Lung (tissue), 11 donors: ENCODE measurements at regions not wholly inside any gene's neighbourhood (a gene's known extent, or its start where the extent isn't known, plus 50 kb on each side); places are given as distances from the start of the nearest gene placed in this dataset.

Experiments used
- ATAC-seq: fragments of 200-7000 bp; cut with Tn5 transposase; one replicate; pipeline ENCODE4 v1.9.1; 2020; ENCODE audit warnings: moderate number of reproducible peaks; ENCODE audit not compliant: insufficient read depth, low FRiP score
- DNase-seq, 3 donors: peaks; one replicate each; pipeline ENCODE4 v3.0.0-alpha.2; 2013 to 2017
- H3K27ac ChIP-seq, 2 donors: one replicate each; pipeline ENCODE4 v1.5.1; 2013; ENCODE audit warnings: mild to moderate bottlenecking in 2 of 2, moderate library complexity in 2 of 2, control low read depth in 1 of 2, inconsistent platforms in 1 of 2, low read depth in 1 of 2, low read length in 1 of 2
- H3K27me3 ChIP-seq, 3 donors: one replicate each; pipeline ENCODE4 v1.5.1; 2013; ENCODE audit warnings: low read length in 2 of 3; ENCODE audit not compliant: control insufficient read depth in 3 of 3, insufficient read depth in 3 of 3
- H3K36me3 ChIP-seq, 4 donors: one replicate each; pipeline ENCODE4 v1.5.1; 2013; ENCODE audit warnings: low read length in 4 of 4, mild to moderate bottlenecking in 1 of 4, moderate library complexity in 1 of 4; ENCODE audit not compliant: control insufficient read depth in 4 of 4, insufficient read depth in 4 of 4
- H3K4me1 ChIP-seq, 5 donors: one replicate each; pipeline ENCODE4 v1.5.1; 2013; ENCODE audit warnings: low read length in 5 of 5, mild to moderate bottlenecking in 2 of 5, moderate library complexity in 1 of 5; ENCODE audit not compliant: control insufficient read depth in 5 of 5, insufficient read depth in 5 of 5
- H3K4me3 ChIP-seq: one replicate; pipeline ENCODE4 v1.5.1; 2013; ENCODE audit warnings: mild to moderate bottlenecking, control low read depth, moderate library complexity
- H3K9ac ChIP-seq, 2 donors: one replicate each; pipeline ENCODE4 v1.5.1; 2013; ENCODE audit warnings: low read length in 2 of 2, control low read depth in 1 of 2; ENCODE audit not compliant: insufficient read depth in 1 of 2
- H3K9me3 ChIP-seq, 4 donors: one replicate each; pipeline ENCODE4 v1.5.1; 2013; ENCODE audit warnings: low read length in 3 of 4, mild to moderate bottlenecking in 1 of 4, moderate library complexity in 1 of 4; ENCODE audit not compliant: control insufficient read depth in 4 of 4, insufficient read depth in 3 of 4
- CTCF ChIP-seq: IDR thresholded peaks from 2 replicates; pipeline ENCODE4 v1.5.1; 2012; ENCODE audit warnings: mild to moderate bottlenecking; ENCODE audit errors: control extremely low read depth, extremely low read depth
- WGBS, 2 donors: extraction: QIAGEN DNeasy Blood & Tissue Kit; methylation state at CpG; one replicate each; pipeline ENCODE4 v1.1.7; 2013; 5-methylcytosine and 5-hydroxymethylcytosine counted together
- donor health status: control.
- donor health status: control.
- donor health status: Bipolar disorder and iron deficiency.
- donor health status: healthy.
- donor health status: DM: yes; HTN: yes; CAD: no.

GRCh38 chr6:118715376-118715775, 64.0 kb upstream of the CEP85L start:
- no peak for ATAC-seq
- no peak for TF ChIP-seq CTCF

GRCh38 chr6:118714756-118715155, 63.4 kb upstream of the CEP85L start:
- no peak for TF ChIP-seq CTCF
- H3K9ac ChIP-seq: no peak overlapping the region
- no peak for ATAC-seq

More at GRCh38 chr6:118715376-118715775, 64.0 kb upstream of the CEP85L start:
- H3K36me3 ChIP-seq: no peaks in the 10 kb centered on the region
- no peak overlapping the region for H3K4me3 ChIP-seq
- no peak overlapping the region for H3K27ac ChIP-seq
- no peaks in the 10 kb centered on the region for H3K27me3 ChIP-seq
- H3K9ac ChIP-seq: no peak overlapping the region
- no peaks in the 10 kb centered on the region for H3K9me3 ChIP-seq
- H3K4me1 ChIP-seq: peaks cover 0 to 4% (median 0%) of the 10 kb centered on the region in 5 donors
- WGBS, 2 donors: 94 to 96% methylated on average over 2 of the region's 2 CpGs
- no peak for DNase-seq

GRCh38 chr6:118712969-118713368, 61.6 kb upstream of the CEP85L start:
- Histone ChIP-seq H3K4me3 (no peak overlapping the region), H3K9ac (no peak overlapping the region), H3K27ac (no peak overlapping the region), H3K36me3 (no peaks in the 10 kb centered on the region), H3K27me3 (no peaks in the 10 kb centered on the region), H3K9me3 (no peaks in the 10 kb centered on the region), H3K4me1 (peaks cover 2 to 25% (median 4%) of the 10 kb centered on the region in 5 donors)
- no peak for DNase-seq
- TF ChIP-seq CTCF: no peak
- 75 to 88% methylated on average over 3 of the region's 3 CpGs for WGBS, 2 donors
- no peak for ATAC-seq

More at GRCh38 chr6:118714756-118715155, 63.4 kb upstream of the CEP85L start:
- H3K4me1 ChIP-seq: peaks cover 0 to 10% (median 4%) of the 10 kb centered on the region in 5 donors
- H3K36me3 ChIP-seq: no peaks in the 10 kb centered on the region
- 97 to 98% methylated on average over 3 of the region's 3 CpGs for WGBS, 2 donors
- no peak overlapping the region for H3K4me3 ChIP-seq
- no peaks in the 10 kb centered on the region for H3K27me3 ChIP-seq
- no peaks in the 10 kb centered on the region for H3K9me3 ChIP-seq
- DNase-seq: no peak
- H3K27ac ChIP-seq: no peak overlapping the region

- TF ChIP-seq CTCF: no peak
- H3K4me1 ChIP-seq: peaks cover 2 to 39% (median 4%) of the 10 kb centered on the region in 5 donors
- no peak for ATAC-seq
These were observed 59.2 kb upstream of the CEP85L start for GRCh38 chr6:118710616-118711015.

More at GRCh38 chr6:118710616-118711015, 59.2 kb upstream of the CEP85L start:
- WGBS, 2 donors: 81 to 92% methylated on average over 5 of the region's 5 CpGs
- DNase-seq: no peak
- no peaks in the 10 kb centered on the region for H3K9me3 ChIP-seq
- no peak overlapping the region for H3K4me3 ChIP-seq
- no peaks in the 10 kb centered on the region for H3K27me3 ChIP-seq
- H3K27ac ChIP-seq: no peak overlapping the region
- H3K9ac ChIP-seq: no peak overlapping the region
- H3K36me3 ChIP-seq: no peaks in the 10 kb centered on the region
